ENCODE measurements at regions not wholly inside any gene's neighbourhood (a gene's known extent, or its start where the extent isn't known, plus 50 kb on each side); places are given as distances from the start of the nearest gene placed in this dataset.

- Histone ChIP-seq H3K4me1 (ENCODE audit: insufficient read depth, low read length) (no peaks in the 10 kb centered on the region), H3K4me3 (ENCODE audit: low read length) (no peak overlapping the region), H3K27ac (ENCODE audit: low read length) (no peak overlapping the region), H3K9ac (ENCODE audit: low read depth, low read length) (no peak overlapping the region), H3K27me3 (ENCODE audit: insufficient read depth, low read length) (no peaks in the 10 kb centered on the region), H3K36me3 (ENCODE audit: insufficient read depth, low read depth, low read length) (no peaks in the 10 kb centered on the region), H3K9me3 (ENCODE audit: insufficient read depth, low read depth, low read length) (no peaks in the 10 kb centered on the region; the same call in 1 of the 2 replicates)
Measured at GRCh38 chr13:88739195-88739594, 1068.0 kb downstream of the SLITRK5 start.

- no peak overlapping the region for H3K9ac ChIP-seq (ENCODE audit: low read depth, low read length)
- H3K27me3 ChIP-seq (ENCODE audit: insufficient read depth, low read length) = no peaks in the 10 kb centered on the region
- no peaks in the 10 kb centered on the region; the same call in 1 of the 2 replicates for H3K9me3 ChIP-seq (ENCODE audit: insufficient read depth, low read depth, low read length)
- no peaks in the 10 kb centered on the region for H3K36me3 ChIP-seq (ENCODE audit: insufficient read depth, low read depth, low read length)
- no peaks in the 10 kb centered on the region for H3K4me1 ChIP-seq (ENCODE audit: insufficient read depth, low read length)
- no peak overlapping the region for H3K4me3 ChIP-seq (ENCODE audit: low read length)
- H3K27ac ChIP-seq (ENCODE audit: low read length) = no peak overlapping the region
Measured at GRCh38 chr13:88744289-88744688, 1073.1 kb downstream of the SLITRK5 start.

- Histone ChIP-seq H3K4me3 (ENCODE audit: low read length) (no peak overlapping the region), H3K4me1 (ENCODE audit: insufficient read depth, low read length) (no peaks in the 10 kb centered on the region), H3K27me3 (ENCODE audit: insufficient read depth, low read length) (no peaks in the 10 kb centered on the region), H3K9me3 (ENCODE audit: insufficient read depth, low read depth, low read length) (no peaks in the 10 kb centered on the region; the same call in 1 of the 2 replicates), H3K27ac (ENCODE audit: low read length) (no peak overlapping the region), H3K36me3 (ENCODE audit: insufficient read depth, low read depth, low read length) (no peaks in the 10 kb centered on the region), H3K9ac (ENCODE audit: low read depth, low read length) (no peak overlapping the region)
Measured at GRCh38 chr13:88745011-88745410, 1073.8 kb downstream of the SLITRK5 start.

GRCh38 chr13:88752041-88752440, 1080.9 kb downstream of the SLITRK5 start:
- Histone ChIP-seq H3K36me3 (ENCODE audit: insufficient read depth, low read depth, low read length) (no peaks in the 10 kb centered on the region), H3K4me1 (ENCODE audit: insufficient read depth, low read length) (no peaks in the 10 kb centered on the region), H3K4me3 (ENCODE audit: low read length) (no peak overlapping the region), H3K9ac (ENCODE audit: low read depth, low read length) (no peak overlapping the region), H3K9me3 (ENCODE audit: insufficient read depth, low read depth, low read length) (no peaks in the 10 kb centered on the region), H3K27me3 (ENCODE audit: insufficient read depth, low read length) (no peaks in the 10 kb centered on the region), H3K27ac (ENCODE audit: low read length) (no peak overlapping the region)

GRCh38 chr13:88754141-88754540, 1083.0 kb downstream of the SLITRK5 start:
- Histone ChIP-seq H3K27me3 (ENCODE audit: insufficient read depth, low read length) (no peaks in the 10 kb centered on the region), H3K36me3 (ENCODE audit: insufficient read depth, low read depth, low read length) (no peaks in the 10 kb centered on the region), H3K27ac (ENCODE audit: low read length) (no peak overlapping the region), H3K9ac (ENCODE audit: low read depth, low read length) (no peak overlapping the region), H3K4me1 (ENCODE audit: insufficient read depth, low read length) (no peaks in the 10 kb centered on the region), H3K4me3 (ENCODE audit: low read length) (no peak overlapping the region), H3K9me3 (ENCODE audit: insufficient read depth, low read depth, low read length) (no peaks in the 10 kb centered on the region)

- no peak overlapping the region for H3K9ac ChIP-seq (ENCODE audit: low read depth, low read length)
- no peaks in the 10 kb centered on the region for H3K9me3 ChIP-seq (ENCODE audit: insufficient read depth, low read depth, low read length)
- H3K4me1 ChIP-seq (ENCODE audit: insufficient read depth, low read length) = peaks cover 7% of the 10 kb centered on the region; the same call in 1 of the 2 replicates
- H3K4me3 ChIP-seq (ENCODE audit: low read length) = no peak overlapping the region
- H3K27me3 ChIP-seq (ENCODE audit: insufficient read depth, low read length) = no peaks in the 10 kb centered on the region
- no peaks in the 10 kb centered on the region for H3K36me3 ChIP-seq (ENCODE audit: insufficient read depth, low read depth, low read length)
- no peak overlapping the region for H3K27ac ChIP-seq (ENCODE audit: low read length)
Measured at GRCh38 chr13:88761145-88761544, 1090.0 kb downstream of the SLITRK5 start.

- Histone ChIP-seq H3K27ac (ENCODE audit: low read length) (no peak overlapping the region), H3K36me3 (ENCODE audit: insufficient read depth, low read depth, low read length) (no peaks in the 10 kb centered on the region), H3K4me3 (ENCODE audit: low read length) (peak overlapping the region; percentile 42; the same call in 1 of the 2 replicates), H3K4me1 (ENCODE audit: insufficient read depth, low read length) (peaks cover 7% of the 10 kb centered on the region; the same call in 1 of the 2 replicates), H3K9ac (ENCODE audit: low read depth, low read length) (no peak overlapping the region), H3K27me3 (ENCODE audit: insufficient read depth, low read length) (no peaks in the 10 kb centered on the region), H3K9me3 (ENCODE audit: insufficient read depth, low read depth, low read length) (no peaks in the 10 kb centered on the region)
Measured at GRCh38 chr13:88764103-88764502, 1092.9 kb downstream of the SLITRK5 start.

GRCh38 chr13:88800505-88800904, 1129.3 kb downstream of the SLITRK5 start:
- Histone ChIP-seq H3K9me3 (ENCODE audit: insufficient read depth, low read depth, low read length) (no peaks in the 10 kb centered on the region), H3K27me3 (ENCODE audit: insufficient read depth, low read length) (no peaks in the 10 kb centered on the region), H3K4me3 (ENCODE audit: low read length) (no peak overlapping the region), H3K4me1 (ENCODE audit: insufficient read depth, low read length) (no peaks in the 10 kb centered on the region), H3K9ac (ENCODE audit: low read depth, low read length) (no peak overlapping the region), H3K27ac (ENCODE audit: low read length) (no peak overlapping the region), H3K36me3 (ENCODE audit: insufficient read depth, low read depth, low read length) (no peaks in the 10 kb centered on the region)

GRCh38 chr13:88801361-88801760, 1130.2 kb downstream of the SLITRK5 start:
- H3K36me3 ChIP-seq (ENCODE audit: insufficient read depth, low read depth, low read length) = no peaks in the 10 kb centered on the region
- no peak overlapping the region for H3K9ac ChIP-seq (ENCODE audit: low read depth, low read length)
- no peaks in the 10 kb centered on the region for H3K9me3 ChIP-seq (ENCODE audit: insufficient read depth, low read depth, low read length)
- no peak overlapping the region for H3K27ac ChIP-seq (ENCODE audit: low read length)
- no peaks in the 10 kb centered on the region for H3K27me3 ChIP-seq (ENCODE audit: insufficient read depth, low read length)
- H3K4me3 ChIP-seq (ENCODE audit: low read length) = no peak overlapping the region
- H3K4me1 ChIP-seq (ENCODE audit: insufficient read depth, low read length) = no peaks in the 10 kb centered on the region

GRCh38 chr13:88802886-88803285, 1131.7 kb downstream of the SLITRK5 start:
- H3K4me3 ChIP-seq (ENCODE audit: low read length) = no peak overlapping the region
- no peaks in the 10 kb centered on the region for H3K4me1 ChIP-seq (ENCODE audit: insufficient read depth, low read length)
- H3K27me3 ChIP-seq (ENCODE audit: insufficient read depth, low read length) = no peaks in the 10 kb centered on the region
- H3K9me3 ChIP-seq (ENCODE audit: insufficient read depth, low read depth, low read length) = no peaks in the 10 kb centered on the region
- H3K36me3 ChIP-seq (ENCODE audit: insufficient read depth, low read depth, low read length) = no peaks in the 10 kb centered on the region
- no peak overlapping the region for H3K9ac ChIP-seq (ENCODE audit: low read depth, low read length)
- no peak overlapping the region for H3K27ac ChIP-seq (ENCODE audit: low read length)

GRCh38 chr13:88806438-88806837, 1135.3 kb downstream of the SLITRK5 start:
- Histone ChIP-seq H3K9ac (ENCODE audit: low read depth, low read length) (no peak overlapping the region), H3K36me3 (ENCODE audit: insufficient read depth, low read depth, low read length) (no peaks in the 10 kb centered on the region), H3K27ac (ENCODE audit: low read length) (no peak overlapping the region), H3K4me1 (ENCODE audit: insufficient read depth, low read length) (no peaks in the 10 kb centered on the region), H3K4me3 (ENCODE audit: low read length) (no peak overlapping the region), H3K9me3 (ENCODE audit: insufficient read depth, low read depth, low read length) (peaks cover 13% of the 10 kb centered on the region), H3K27me3 (ENCODE audit: insufficient read depth, low read length) (no peaks in the 10 kb centered on the region)

- Histone ChIP-seq H3K9ac (ENCODE audit: low read depth, low read length) (no peak overlapping the region), H3K9me3 (ENCODE audit: insufficient read depth, low read depth, low read length) (0 out of 2 replicates have a peak, but pooled peaks cover 4% of the 10 kb centered on the region), H3K27ac (ENCODE audit: low read length) (no peak overlapping the region), H3K4me3 (ENCODE audit: low read length) (no peak overlapping the region), H3K36me3 (ENCODE audit: insufficient read depth, low read depth, low read length) (no peaks in the 10 kb centered on the region), H3K27me3 (ENCODE audit: insufficient read depth, low read length) (no peaks in the 10 kb centered on the region), H3K4me1 (ENCODE audit: insufficient read depth, low read length) (no peaks in the 10 kb centered on the region)
Measured at GRCh38 chr13:88817560-88817959, 1146.4 kb downstream of the SLITRK5 start.
